ENCODE measurements at regions not wholly inside any gene's neighbourhood (a gene's known extent, or its start where the extent isn't known, plus 50 kb on each side); places are given as distances from the start of the nearest gene placed in this dataset.

GRCh38 chr1:157409927-157410326 is 142.4 kb downstream of the FCRL5 start:
- Histone ChIP-seq H2BK20ac (ENCODE audit: low read depth, low read length) (no peak overlapping the region), H3K4ac (ENCODE audit: low read depth, low read length) (no peak overlapping the region), H3K4me3 (ENCODE audit: insufficient read depth, low read depth, low read length) (no peak overlapping the region), H3K23ac (ENCODE audit: low read depth, low read length) (no peak overlapping the region), H3K4me2 (ENCODE audit: low read depth, low read length) (no peak overlapping the region), H2AFZ (replicated peaks; ENCODE audit: low read length, poor library complexity) (no peak overlapping the region), H2BK5ac (ENCODE audit: low read depth, low read length, poor library complexity, severe bottlenecking) (no peak overlapping the region), H3K27ac (ENCODE audit: insufficient read depth, low read length) (no peak overlapping the region), H3K36me3 (ENCODE audit: control insufficient read depth, insufficient read depth, low read length) (no peaks in the 10 kb centered on the region), H3K4me1 (ENCODE audit: control insufficient read depth, insufficient read depth, low read length) (no peaks in the 10 kb centered on the region), H4K20me1 (ENCODE audit: insufficient read depth, low read length) (no peaks in the 10 kb centered on the region; the same call in 1 of the 2 replicates), H2AK5ac (ENCODE audit: low read depth, low read length) (no peak overlapping the region), H2BK120ac (ENCODE audit: low read depth, low read length) (no peak overlapping the region), H3K14ac (replicated peaks; ENCODE audit: low read depth, low read length) (no peak overlapping the region), H3K27me3 (ENCODE audit: control insufficient read depth, insufficient read depth, low read length) (no peaks in the 10 kb centered on the region), H3K9me3 (ENCODE audit: control insufficient read depth, insufficient read depth, low read length) (no peaks in the 10 kb centered on the region), H4K8ac (ENCODE audit: low read depth in 2 of 2, low read length in 2 of 2) (no peak overlapping the region), H2BK15ac (ENCODE audit: low read depth, low read length) (no peak overlapping the region), H2AK9ac (replicated peaks; ENCODE audit: low read depth, low read length, poor library complexity) (no peak overlapping the region), H4K91ac (ENCODE audit: insufficient read depth, low read depth, low read length) (no peak overlapping the region), H3K9ac (ENCODE audit: low read depth, low read length) (no peak overlapping the region), H4K5ac (ENCODE audit: low read depth, low read length) (no peak overlapping the region), H3K18ac (ENCODE audit: low read depth, low read length) (no peak overlapping the region), H3K9me1 (ENCODE audit: insufficient read depth, low read length) (no peaks in the 10 kb centered on the region), H3K56ac (ENCODE audit: extremely low read depth, insufficient read depth, low read length) (no peak overlapping the region), H3K79me1 (ENCODE audit: low read depth in 1 of 2, low read length in 2 of 2) (no peaks in the 10 kb centered on the region)
- no TSS peak for BruUV-seq (replicated peaks)
- TF ChIP-seq SMC3 (IDR thresholded peaks at IDR 0.05; ENCODE audit: low read depth, low read length) (no peak), NFE2L2 (IDR thresholded peaks at IDR 0.05; ENCODE audit: low read depth, low read length) (no peak), RAD21 (IDR thresholded peaks at IDR 0.05; ENCODE audit: low read length) (no peak), CEBPB (IDR thresholded peaks at IDR 0.05; ENCODE audit: low read depth, low read length) (no peak), FOS (IDR thresholded peaks at IDR 0.05; ENCODE audit: low read depth, low read length) (no peak)
- DNase-seq: no peak
- ChIA-PET CTCF (no interaction called here), POLR2A (ENCODE audit: unreplicated experiment) (no interaction called here)
- ATAC-seq (ENCODE audit: low read depth): no peak
- intact Hi-C loops (cut with micrococcal nuclease) (no loop called here), dilution Hi-C loops (cut with HindIII; ENCODE audit: low sequenced_read_pairs, unreplicated experiment) (no loop called here), in situ Hi-C loops (cut with MboI; ENCODE audit: low sequenced_read_pairs) (no loop called here)
- WGBS, 2 experiments (ENCODE audit: extremely low coverage in 2 of 2, insufficient read length in 1 of 2): no CpG with 5 or more reads among the region's 6 CpGs
